Glomerular endothelial cell (primary cell): ENCODE measurements at regions not wholly inside any gene's neighbourhood (a gene's known extent, or its start where the extent isn't known, plus 50 kb on each side); places are given as distances from the start of the nearest gene placed in this dataset.

Experiments used
- DNase-seq: peaks from one replicate; pipeline ENCODE4 v3.0.0-alpha.2; 2011; ENCODE audit warnings: low read depth, low spot score; ENCODE audit errors: extremely low read depth

DNA sequence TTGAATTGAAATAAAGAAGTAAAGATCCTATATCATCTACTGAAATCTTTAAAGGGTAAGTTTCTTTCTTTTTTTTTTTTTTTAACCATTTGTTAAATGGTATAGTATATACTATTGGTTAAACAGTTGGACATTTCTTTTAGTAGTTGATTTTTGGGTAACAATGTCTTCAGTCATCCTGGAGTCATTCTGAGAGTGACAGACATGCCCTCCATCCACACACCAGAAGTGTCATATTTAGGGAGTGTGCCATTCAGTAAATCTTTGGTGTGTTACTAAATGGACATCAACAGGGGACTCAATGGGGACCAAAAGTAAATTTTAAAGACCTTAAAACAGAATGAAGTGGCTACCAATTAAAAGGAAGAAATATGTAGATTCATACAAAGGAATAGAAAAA, 50.8 kb upstream of the SLC39A10 start:
- no peak for DNase-seq

DNA sequence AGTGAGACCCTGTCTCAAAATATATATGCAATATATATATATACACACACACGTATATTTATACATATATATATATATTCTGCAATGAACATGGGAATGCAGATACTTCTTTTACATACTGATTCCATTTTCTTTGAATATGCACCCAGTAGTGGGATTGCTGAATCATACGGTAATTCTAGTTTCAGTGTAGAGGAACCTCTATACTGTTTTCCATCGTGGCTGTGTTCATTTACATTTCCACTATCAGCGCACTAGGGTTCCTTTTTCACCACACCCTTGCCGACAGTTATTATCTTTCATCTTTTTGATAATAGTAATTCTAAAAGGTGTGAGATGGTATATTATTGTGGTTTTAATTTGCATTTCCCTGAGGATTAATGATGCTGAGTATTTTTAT, 52.3 kb upstream of the SLC39A10 start:
- DNase-seq: no peak

DNA sequence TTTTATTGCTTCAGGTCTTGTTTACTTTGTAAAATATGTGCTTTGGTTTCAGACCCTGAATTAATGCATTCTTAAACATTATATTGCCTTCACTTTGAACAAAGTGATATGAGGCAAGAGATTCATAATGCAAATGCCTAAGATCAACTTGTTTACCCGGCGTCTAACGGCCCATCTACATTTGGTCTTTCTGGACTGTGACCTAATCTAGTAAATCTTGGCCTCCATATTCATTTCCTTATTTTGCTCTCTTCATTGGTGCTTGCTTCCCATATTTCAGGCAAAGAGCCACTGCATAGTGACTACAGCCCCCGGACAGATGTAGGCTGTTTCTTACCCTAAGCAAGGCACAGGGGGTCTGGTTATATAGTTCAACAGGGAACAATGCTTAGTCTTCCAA, 53.0 kb upstream of the SLC39A10 start:
- DNase-seq: no peak

DNA sequence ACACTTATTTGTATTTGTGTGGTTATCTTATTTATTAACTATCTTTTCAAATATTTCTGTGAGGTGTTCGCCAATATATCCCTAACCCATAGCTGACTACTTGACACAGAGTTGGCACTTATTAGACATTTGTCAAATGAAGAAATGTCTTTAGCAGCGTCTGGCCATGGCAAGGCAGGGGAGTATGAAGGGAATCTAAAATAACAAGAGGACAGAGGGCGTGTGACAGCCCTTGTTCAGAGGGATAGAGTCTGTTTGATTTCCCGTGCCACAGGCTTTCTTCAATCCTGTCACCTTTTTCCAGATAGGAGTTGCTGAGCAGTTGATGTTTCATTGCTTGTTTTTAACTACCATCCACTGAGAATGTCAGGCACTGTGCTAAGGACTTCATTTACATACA, 53.6 kb upstream of the SLC39A10 start:
- no peak for DNase-seq

DNA sequence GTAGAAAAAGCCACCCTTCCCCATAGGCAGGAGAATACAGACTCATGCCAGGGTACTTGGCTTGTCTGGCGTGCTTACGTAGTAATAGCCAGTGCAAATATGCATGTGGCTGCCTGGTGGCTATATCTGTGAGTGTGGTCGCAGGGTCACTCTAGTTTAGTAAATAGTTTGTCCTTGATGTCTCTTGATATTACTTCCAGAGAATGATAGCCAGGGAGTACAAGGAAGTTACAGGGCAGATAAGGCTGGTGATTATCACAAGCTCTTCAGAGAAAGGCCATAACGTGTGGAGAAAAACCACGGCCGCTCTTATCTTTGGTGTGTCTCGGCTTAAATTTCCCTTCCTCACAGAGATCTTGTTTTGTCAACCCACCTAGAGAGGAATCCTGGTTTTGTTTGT, 54.3 kb upstream of the SLC39A10 start:
- DNase-seq: no peak

DNA sequence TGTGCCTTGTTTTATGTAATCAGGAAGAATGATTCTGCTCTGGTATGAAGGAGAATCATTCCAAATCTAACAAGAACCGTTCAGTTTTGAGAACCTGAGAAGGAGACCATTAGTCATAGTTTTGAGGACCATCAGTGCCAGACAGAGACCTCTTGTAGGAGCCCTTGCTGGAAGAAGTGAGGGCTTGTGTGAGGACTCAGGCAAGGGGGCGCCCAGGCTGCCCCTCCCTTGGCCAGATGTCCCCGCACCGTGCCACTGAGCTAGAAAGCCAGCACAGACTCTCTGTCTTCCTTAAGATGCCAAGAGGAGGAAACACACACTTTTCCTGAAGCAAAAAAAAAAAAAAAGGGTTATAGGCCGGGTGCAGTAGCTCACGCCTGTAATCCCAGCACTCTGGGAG, 55.7 kb upstream of the SLC39A10 start:
- DNase-seq: no peak

DNA sequence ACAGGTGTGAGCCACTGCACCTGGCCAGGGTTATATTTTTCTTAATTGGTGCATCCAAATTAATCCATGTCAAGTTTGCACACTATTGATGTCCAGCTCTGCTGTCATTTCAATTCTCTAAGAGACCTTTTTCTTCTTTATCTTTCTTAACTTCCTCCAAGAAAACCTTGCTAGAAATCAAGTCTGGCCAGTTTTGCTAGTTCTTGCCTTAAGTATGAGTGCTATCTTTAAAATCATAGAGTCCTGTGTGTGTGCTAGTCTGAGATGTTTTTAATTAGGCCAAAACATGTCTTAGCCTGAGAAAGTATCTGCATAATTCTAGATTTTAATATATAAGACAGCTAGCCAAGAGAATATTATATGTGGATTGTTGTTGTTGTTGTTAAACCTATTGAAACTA, 56.2 kb upstream of the SLC39A10 start:
- DNase-seq: no peak

DNA sequence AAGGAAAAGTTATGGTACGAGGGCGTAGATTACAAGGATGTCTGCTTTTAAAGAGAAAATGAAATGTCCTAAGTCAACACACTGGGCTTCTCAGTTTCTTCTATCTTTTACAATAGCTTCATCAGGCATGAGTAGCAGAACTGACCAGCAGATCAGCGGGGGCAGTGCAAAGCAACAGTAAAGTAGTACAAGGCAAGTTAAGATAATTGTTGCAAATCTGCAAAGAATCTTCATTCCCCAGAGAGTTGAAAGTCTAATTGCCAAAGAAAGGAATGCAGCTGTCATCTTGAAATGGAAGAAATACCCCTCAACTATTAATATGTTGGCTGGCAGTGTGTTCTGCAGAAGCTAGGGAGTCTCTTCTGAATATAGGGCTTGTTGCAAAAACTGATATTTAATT, 60.2 kb upstream of the SLC39A10 start:
- no peak for DNase-seq

DNA sequence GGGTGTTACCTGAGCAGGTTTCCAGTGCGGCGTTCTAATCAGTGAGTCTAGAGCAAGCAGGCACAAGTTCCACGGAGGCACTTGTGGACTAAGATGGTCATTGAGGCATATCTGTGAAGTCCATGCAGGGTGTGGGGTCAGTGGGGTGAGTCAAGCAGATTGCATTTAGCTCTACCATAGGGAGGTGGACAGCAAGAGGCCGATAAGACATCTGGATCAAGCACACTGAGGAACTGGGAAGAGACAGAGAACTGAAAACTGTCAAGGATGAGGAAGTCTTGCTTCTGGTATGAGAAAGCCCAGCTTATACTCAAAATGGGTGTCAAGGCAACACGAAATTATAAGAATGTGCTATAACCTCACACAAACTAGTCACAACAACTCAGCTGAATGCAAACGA, 61.2 kb upstream of the SLC39A10 start:
- DNase-seq: no peak

DNA sequence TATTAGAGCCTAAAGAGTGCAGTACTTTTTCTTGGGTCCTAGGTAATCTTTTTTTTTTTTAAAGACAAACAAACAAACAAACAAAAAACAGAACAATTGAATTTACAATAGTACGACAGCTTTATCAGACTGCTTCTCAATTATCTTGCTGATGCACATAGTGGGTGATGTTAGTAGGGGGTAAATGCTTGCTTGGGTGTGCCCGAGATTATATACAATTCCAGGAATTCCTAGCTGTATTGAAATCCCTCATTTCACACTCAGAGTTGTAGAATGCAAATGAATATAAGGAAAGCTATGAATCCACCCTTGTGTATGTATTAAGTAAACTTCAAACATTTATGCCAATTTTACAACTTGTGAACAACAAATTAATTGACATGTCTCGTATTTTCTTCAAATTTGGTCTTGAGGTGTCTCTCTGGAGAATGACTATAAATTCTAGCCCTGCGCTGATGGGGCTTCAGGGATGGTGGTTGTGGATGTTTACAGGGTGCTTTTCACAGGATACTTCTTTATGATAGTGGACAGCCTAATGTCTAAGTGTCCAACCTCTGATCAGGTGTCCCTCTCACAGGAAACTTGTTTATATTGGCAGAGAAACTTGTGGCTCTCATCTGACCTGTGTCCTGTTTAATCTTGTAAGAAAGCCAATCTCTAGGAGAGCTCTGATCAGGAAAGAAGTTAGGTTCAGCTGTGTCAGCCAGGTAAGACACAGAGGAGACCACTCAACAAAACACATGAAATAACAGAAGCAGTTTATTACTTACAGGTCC, 61.9 kb upstream of the SLC39A10 start:
- no peak for DNase-seq

DNA sequence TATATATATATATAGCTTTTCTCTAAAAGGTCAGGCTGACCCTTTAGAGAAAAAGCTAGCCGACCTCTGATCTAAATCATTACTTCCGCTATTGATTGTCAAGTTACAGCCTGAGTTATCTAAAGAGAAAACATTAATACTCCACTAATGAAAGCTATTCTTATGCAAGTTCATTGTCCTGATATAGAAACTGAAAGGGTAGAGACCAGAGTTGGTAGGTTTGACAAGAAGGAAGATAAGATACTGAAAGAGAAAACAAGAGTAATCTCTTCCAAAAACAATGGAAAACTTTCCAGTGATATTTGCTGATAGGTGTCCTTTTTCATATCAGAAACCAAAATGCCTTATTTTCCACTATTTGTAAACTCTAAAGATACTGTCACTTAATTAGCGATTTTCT, 62.8 kb upstream of the SLC39A10 start:
- no peak for DNase-seq

DNA sequence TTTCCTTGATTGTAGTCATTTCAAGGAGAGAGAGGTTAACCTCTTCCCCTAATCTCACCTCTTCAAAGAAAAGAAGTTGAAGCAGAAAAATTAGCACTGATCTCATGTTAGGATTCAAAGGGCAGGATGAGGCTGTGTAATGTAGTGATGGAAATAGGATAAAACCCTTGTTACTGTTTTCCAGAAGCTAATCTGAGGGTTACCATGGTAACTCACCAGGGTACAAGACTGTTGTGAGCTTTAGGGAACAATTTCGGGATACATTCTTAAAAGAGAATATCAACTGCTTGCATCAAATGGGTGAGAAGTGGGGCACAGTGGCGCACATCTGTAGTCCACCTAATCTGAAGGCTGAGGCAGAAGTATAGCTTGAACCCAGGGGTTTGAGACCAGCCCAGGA, 64.9 kb upstream of the SLC39A10 start:
- DNase-seq: no peak

DNA sequence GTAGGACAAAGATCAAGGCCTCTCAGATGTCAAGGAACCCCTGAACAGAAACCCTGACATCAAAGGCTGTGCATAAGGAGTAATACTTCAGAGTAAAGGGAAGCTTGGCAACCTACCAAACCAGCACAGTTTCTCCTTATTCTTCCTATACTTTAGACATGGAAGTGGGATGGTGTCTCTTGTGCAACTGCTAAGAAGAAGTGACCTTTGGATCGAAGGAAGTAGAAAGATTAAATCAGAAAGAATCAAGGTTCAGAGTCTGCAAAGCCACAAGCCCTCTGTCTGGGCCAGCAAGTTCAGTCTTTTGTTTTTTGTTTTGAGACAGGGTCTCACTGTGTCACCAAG, 66.2 kb upstream of the SLC39A10 start:
- no peak for DNase-seq

DNA sequence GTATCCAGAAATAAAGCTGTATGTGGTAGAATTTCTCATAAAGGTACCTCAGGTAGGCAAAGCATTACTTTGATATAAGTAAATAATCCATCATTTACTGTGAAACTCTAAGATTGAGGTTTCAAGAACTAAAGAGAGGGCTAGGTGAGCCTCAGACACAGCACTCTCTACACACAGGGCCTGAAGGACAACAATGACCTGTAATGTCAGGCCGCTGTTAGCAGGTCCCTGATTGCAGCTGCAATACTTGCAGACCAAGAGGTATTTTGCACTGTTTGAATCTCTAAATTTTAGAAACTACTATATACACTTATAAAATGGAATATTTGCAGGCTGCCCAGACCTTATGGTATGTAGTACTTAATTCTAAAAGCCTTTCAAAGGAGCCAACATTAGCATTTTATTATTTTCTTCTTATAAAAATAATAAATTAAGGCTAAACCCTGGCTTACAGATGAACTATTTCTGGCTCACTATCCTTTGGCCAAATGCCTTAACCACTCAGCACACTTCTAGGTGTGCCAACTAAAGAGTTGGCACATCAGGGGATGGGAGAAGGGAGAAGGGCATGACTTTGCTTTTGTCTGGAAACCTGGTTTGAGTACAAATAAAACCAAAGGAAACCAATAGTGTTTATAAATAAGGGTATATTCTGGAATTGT, 66.7 kb upstream of the SLC39A10 start:
- no peak for DNase-seq

DNA sequence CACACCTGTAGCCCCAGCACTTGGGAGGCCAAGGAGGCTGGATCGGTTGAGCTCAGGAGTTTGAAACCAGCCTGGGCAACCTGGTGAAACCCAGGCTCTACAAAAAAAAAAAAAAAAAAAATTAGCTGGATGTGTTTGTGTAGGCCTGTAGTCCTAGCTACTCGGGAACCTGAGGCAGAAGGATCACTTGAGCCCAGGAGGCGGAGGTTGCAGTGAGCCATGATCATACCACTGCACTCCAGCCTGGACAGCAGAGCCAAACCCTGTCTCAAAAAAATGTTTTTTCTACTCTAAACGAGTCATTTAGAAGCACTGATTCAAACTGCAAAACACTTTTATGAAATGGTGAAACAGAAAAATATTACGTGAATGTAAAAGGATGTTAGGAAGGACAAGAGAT, 69.1 kb upstream of the SLC39A10 start:
- no peak for DNase-seq

DNA sequence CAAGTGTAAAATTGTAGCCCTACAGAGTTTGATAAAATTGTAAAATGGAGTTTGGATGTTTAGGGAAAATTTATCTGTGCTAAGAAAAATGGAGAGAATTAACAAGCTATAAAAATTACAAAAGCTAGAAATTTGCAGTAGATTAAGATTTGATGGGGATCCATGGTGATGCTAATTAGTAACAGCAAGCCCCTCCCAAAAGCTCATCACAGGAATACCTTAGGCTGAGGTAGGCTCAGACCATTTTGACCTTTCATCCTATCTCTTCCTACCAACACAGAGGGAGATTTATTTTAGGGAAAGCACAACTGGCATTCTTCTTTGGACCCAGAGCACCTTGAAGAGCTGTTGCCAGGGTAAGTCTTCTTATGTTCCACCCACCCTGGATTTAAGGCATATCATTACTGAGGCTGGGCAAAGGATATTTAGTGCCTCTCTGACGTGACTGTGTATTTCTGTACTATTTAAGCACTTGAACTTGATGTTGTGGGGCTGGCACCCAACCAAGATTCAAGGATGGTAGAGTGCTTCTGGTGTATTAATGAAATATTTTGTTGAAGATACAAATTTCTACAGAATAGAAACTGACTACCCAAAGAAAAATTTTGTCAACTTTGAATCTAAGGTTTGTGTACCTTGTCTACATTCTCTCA, 70.8 kb upstream of the SLC39A10 start:
- DNase-seq: no peak

DNA sequence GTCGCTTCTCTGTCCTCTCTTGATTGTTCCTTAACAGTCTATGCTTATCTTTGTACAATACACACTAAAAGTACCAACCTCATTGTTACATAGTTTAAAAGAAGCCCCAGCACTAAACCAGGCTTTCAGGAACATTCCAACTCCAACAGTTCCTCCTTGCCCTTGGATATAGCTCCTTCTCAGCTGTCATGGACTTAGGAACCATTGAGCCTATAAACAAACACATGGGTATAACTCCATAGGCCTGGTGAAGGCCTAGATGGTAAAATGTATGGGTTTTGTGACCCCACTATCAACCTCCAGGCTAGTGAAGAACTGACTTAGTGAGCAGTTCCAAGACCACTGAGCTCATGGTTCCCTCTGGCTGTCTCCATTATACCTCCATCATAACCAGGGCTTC, 74.8 kb upstream of the SLC39A10 start:
- DNase-seq: no peak

DNA sequence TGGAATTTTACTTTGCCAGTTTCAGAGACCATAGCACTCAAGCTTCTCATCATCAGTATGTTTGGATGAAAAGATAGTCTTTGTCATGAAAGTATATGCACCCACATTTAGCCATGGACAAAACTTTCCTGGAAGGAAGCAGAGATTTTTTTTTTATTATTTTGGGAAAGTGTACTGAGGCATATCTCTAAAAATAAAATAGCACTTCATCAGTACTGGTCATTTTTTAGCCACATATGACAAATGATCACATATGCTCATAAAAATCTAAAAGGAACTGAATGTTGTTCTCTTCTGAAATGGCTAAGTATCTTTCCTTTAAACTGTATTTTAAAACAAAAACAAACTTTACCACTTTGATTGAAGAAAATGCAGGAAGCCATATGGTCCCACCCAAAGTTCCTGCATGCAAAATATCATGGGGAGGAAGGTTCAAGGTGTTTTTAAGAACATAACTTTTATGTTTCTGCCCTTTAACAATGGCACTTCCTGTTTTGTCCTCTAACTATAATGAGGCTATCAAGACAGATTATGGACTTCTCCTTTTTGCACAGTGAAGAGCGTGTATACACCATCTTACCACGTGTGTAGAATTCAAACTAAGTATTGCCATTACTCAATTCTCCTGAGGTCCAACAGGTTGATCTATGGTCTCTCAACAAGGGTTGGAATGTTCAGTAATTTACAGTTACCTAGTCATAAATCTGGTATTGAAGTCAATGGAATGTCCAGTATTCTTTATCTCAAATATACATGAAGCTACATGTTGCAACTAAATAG, 77.1 kb upstream of the SLC39A10 start:
- DNase-seq: no peak

DNA sequence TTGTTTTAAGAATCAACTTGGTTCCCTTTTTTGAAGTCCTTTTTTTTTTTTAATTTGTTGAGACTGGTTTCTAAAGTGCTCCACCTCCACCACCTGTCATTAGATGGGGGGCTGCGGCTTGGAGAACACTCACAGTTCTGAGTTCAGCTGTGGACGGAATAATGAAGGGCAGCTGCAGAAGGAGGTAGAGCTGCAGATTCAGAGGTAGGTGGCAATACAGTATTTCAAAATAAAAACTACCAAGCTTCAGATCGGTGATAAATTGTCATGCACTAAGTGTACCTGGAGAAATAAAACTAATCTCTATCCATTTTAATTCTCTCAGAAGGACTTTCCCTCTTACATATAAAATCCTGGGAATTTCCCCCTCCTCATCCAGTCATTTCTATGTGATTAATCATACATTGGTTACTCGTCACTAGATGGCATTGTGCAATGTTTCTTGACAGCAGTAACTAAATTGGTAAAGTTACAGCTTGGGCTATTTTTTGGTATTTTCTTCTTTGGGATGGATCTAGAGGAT, 81.1 kb upstream of the SLC39A10 start:
- DNase-seq: peak; percentile 45

DNA sequence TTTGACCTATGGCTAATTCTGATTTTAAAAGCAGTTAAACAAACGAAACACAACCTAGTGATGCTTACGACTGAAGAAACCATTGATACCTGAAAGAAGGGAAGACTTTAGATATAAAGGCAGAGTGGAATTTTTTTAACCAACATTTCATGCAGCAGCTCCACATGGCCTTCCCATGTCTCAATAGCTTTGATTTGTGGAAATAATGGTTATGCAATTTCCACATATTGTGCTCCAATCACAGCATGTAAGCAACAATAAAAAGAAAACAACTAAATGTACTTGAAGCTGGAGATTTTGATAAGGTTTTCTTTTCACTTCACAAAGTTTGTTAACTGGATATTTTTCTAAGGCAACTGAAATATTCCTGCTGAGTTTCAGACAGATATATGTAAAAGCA, 82.0 kb upstream of the SLC39A10 start:
- no peak for DNase-seq

DNA sequence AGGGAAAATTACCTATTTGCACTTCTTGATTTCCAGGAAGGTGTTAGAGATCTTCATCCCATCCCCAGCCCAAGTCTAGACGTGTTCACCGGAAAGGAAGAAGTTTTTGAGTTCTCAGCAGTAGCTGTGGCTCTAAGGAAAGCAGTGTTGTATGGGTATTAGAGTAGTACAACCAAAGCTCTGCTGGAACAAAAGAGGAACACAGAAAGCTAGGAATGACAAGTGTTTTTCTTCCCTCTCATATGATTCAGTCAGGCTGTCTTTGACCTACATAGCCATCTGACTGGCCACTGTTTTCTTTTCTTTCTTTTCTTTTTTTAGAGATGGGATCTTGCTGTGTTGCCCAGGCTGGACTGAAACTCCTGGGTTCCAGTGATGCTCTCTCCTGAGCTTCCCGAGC, 82.7 kb upstream of the SLC39A10 start:
- DNase-seq: no peak
